Chondrocyte (in vitro differentiated cells): ENCODE measurements at regions not wholly inside any gene's neighbourhood (a gene's known extent, or its start where the extent isn't known, plus 50 kb on each side); places are given as distances from the start of the nearest gene placed in this dataset.

Experiments used
- DNase-seq: peaks from one replicate; pipeline ENCODE4 v3.0.0; 2021; ENCODE audit warnings: mixed read lengths, low spot score
- H3K27ac Mint-ChIP-seq: one replicate; pipeline ENCODE4 v1.8.0; 2021; ENCODE audit warnings: mild to moderate bottlenecking, moderate library complexity, mixed read lengths; ENCODE audit not compliant: unreplicated experiment
- H3K27me3 Mint-ChIP-seq: 2 replicates; pipeline ENCODE4 v1.8.0; 2021; ENCODE audit warnings: low read depth, mixed read lengths
- H3K36me3 Mint-ChIP-seq: 2 replicates; pipeline ENCODE4 v1.8.0; 2021; ENCODE audit warnings: low read depth, mixed read lengths
- H3K4me1 Mint-ChIP-seq: 2 replicates; pipeline ENCODE4 v1.8.0; 2021; ENCODE audit warnings: low read depth, mild to moderate bottlenecking, mixed read lengths
- H3K4me3 Mint-ChIP-seq: one replicate; pipeline ENCODE4 v1.8.0; 2021; ENCODE audit warnings: mild to moderate bottlenecking, moderate library complexity, mixed read lengths; ENCODE audit not compliant: unreplicated experiment
- H3K9me3 Mint-ChIP-seq: 2 replicates; pipeline ENCODE4 v1.8.0; 2021; ENCODE audit warnings: low read depth, mixed read lengths
- CTCF ChIP-seq: fragments of 200-600 bp; sonication (generic); IDR thresholded peaks from 2 replicates; pipeline ENCODE4 v1.5.0; 2021; ENCODE audit warnings: antibody characterized with exemption, mild to moderate bottlenecking, moderate library complexity

GRCh38 chr13:87827479-87827878 is 156.3 kb downstream of the SLITRK5 start:
- H3K4me1 Mint-ChIP-seq: no peaks in the 10 kb centered on the region
- H3K27me3 Mint-ChIP-seq: no peaks in the 10 kb centered on the region
- no peak overlapping the region for H3K27ac Mint-ChIP-seq
- H3K4me3 Mint-ChIP-seq: no peak overlapping the region
- DNase-seq: no peak
- H3K36me3 Mint-ChIP-seq: no peaks in the 10 kb centered on the region
- H3K9me3 Mint-ChIP-seq: no peaks in the 10 kb centered on the region
- no peak for TF ChIP-seq CTCF

GRCh38 chr13:87837522-87837921 is 166.4 kb downstream of the SLITRK5 start:
- H3K27me3 Mint-ChIP-seq: no peaks in the 10 kb centered on the region
- H3K4me1 Mint-ChIP-seq: no peaks in the 10 kb centered on the region
- TF ChIP-seq CTCF: no peak
- DNase-seq: no peak
- no peaks in the 10 kb centered on the region for H3K36me3 Mint-ChIP-seq
- no peak overlapping the region for H3K27ac Mint-ChIP-seq
- no peak overlapping the region for H3K4me3 Mint-ChIP-seq
- H3K9me3 Mint-ChIP-seq: no peaks in the 10 kb centered on the region

GRCh38 chr13:87837946-87838345 is 166.8 kb downstream of the SLITRK5 start:
- Mint-ChIP-seq H3K36me3 (no peaks in the 10 kb centered on the region), H3K4me3 (no peak overlapping the region), H3K9me3 (no peaks in the 10 kb centered on the region), H3K27me3 (no peaks in the 10 kb centered on the region), H3K4me1 (no peaks in the 10 kb centered on the region), H3K27ac (no peak overlapping the region)
- no peak for DNase-seq
- no peak for TF ChIP-seq CTCF

- DNase-seq: no peak
- Mint-ChIP-seq H3K36me3 (no peaks in the 10 kb centered on the region), H3K27me3 (no peaks in the 10 kb centered on the region), H3K9me3 (peaks cover 13% of the 10 kb centered on the region), H3K4me3 (no peak overlapping the region), H3K27ac (no peak overlapping the region), H3K4me1 (no peaks in the 10 kb centered on the region)
- TF ChIP-seq CTCF: no peak
Observed at GRCh38 chr13:87851410-87851809, 180.2 kb downstream of the SLITRK5 start.

GRCh38 chr13:87855553-87855952 is 184.4 kb downstream of the SLITRK5 start:
- H3K27ac Mint-ChIP-seq: no peak overlapping the region

More at GRCh38 chr13:87855553-87855952, 184.4 kb downstream of the SLITRK5 start:
- H3K4me1 Mint-ChIP-seq: no peaks in the 10 kb centered on the region
- H3K27me3 Mint-ChIP-seq: no peaks in the 10 kb centered on the region
- H3K9me3 Mint-ChIP-seq: peaks cover 15% of the 10 kb centered on the region
- TF ChIP-seq CTCF: no peak
- no peak overlapping the region for H3K4me3 Mint-ChIP-seq
- no peak for DNase-seq
- H3K36me3 Mint-ChIP-seq: no peaks in the 10 kb centered on the region
